Parathyroid adenoma (tissue), 2 donors: ENCODE measurements at regions not wholly inside any gene's neighbourhood (a gene's known extent, or its start where the extent isn't known, plus 50 kb on each side); places are given as distances from the start of the nearest gene placed in this dataset.

Experiments used
- H2AFZ ChIP-seq: fragments of 300-600 bp; sonication (generic); one replicate; pipeline ENCODE4 v1.7.0; 2017; ENCODE audit warnings: antibody characterized with exemption, mild to moderate bottlenecking
- H3K27ac ChIP-seq: fragments of 300-600 bp; sonication (generic); one replicate; pipeline ENCODE4 v1.7.0; 2017
- H3K27me3 ChIP-seq: fragments of 300-600 bp; sonication (generic); one replicate; pipeline ENCODE4 v1.7.0; 2017; ENCODE audit warnings: low read length; ENCODE audit not compliant: control insufficient read depth, insufficient read depth
- H3K36me3 ChIP-seq: fragments of 300-600 bp; sonication (generic); one replicate; pipeline ENCODE4 v1.7.0; 2017; ENCODE audit warnings: low read length; ENCODE audit not compliant: control insufficient read depth, insufficient read depth
- H3K4me1 ChIP-seq: fragments of 300-600 bp; sonication (generic); one replicate; pipeline ENCODE4 v1.7.0; 2017; ENCODE audit warnings: control low read depth
- H3K4me2 ChIP-seq: fragments of 300-600 bp; sonication (generic); one replicate; pipeline ENCODE4 v1.7.0; 2017; ENCODE audit warnings: low read length
- H3K4me3 ChIP-seq: fragments of 300-600 bp; sonication (generic); one replicate; pipeline ENCODE4 v1.7.0; 2017; ENCODE audit warnings: low read depth, low read length
- H3K79me2 ChIP-seq: fragments of 300-600 bp; sonication (generic); one replicate; pipeline ENCODE4 v1.7.0; 2017; ENCODE audit warnings: control low read depth
- H3K9ac ChIP-seq: fragments of 300-600 bp; sonication (generic); one replicate; pipeline ENCODE4 v1.7.0; 2017; ENCODE audit warnings: mild to moderate bottlenecking
- H3K9me3 ChIP-seq: fragments of 300-600 bp; sonication (generic); one replicate; pipeline ENCODE4 v1.7.0; 2017; ENCODE audit warnings: low read length; ENCODE audit not compliant: control insufficient read depth
- TF ChIP-seq, protein P1 (sequence below): fragments of 300-600 bp; sonication (generic); IDR thresholded peaks from one replicate; pipeline ENCODE4 v1.7.0; 2017; ENCODE audit warnings: antibody characterized with exemption, mild to moderate bottlenecking
- donor health status: primary hyperparathyroidism.

DNA sequence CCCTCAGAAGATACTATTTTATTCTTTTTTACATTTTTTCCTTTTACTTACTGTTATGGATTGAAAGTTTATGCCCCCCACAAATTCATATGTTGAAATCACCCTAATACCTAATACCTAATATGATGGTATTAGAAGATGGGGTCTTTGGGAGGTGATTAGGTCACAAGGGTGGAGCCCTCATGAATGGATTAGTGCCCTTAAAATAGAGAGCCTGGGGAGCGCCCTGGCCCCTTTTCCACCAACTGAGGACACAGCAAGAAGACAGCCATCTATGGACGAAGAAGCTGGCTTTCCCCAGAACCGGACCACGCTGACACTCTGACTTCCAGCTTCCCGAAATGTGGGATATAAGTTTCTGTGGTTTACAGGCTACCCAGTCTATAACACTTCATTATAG lies 58.6 kb upstream of the FAT1 start:
- no peaks in the 10 kb centered on the region for H3K36me3 ChIP-seq
- H3K4me2 ChIP-seq: no peak overlapping the region
- H3K9me3 ChIP-seq: no peaks in the 10 kb centered on the region
- no peaks in the 10 kb centered on the region for H3K27me3 ChIP-seq
- no peaks in the 10 kb centered on the region for H3K4me1 ChIP-seq
- H2AFZ ChIP-seq: no peak overlapping the region
- TF ChIP-seq, protein P1, sequence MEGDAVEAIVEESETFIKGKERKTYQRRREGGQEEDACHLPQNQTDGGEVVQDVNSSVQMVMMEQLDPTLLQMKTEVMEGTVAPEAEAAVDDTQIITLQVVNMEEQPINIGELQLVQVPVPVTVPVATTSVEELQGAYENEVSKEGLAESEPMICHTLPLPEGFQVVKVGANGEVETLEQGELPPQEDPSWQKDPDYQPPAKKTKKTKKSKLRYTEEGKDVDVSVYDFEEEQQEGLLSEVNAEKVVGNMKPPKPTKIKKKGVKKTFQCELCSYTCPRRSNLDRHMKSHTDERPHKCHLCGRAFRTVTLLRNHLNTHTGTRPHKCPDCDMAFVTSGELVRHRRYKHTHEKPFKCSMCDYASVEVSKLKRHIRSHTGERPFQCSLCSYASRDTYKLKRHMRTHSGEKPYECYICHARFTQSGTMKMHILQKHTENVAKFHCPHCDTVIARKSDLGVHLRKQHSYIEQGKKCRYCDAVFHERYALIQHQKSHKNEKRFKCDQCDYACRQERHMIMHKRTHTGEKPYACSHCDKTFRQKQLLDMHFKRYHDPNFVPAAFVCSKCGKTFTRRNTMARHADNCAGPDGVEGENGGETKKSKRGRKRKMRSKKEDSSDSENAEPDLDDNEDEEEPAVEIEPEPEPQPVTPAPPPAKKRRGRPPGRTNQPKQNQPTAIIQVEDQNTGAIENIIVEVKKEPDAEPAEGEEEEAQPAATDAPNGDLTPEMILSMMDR: no peak
- no peaks in the 10 kb centered on the region for H3K79me2 ChIP-seq
- no peak overlapping the region for H3K4me3 ChIP-seq
- H3K9ac ChIP-seq: no peak overlapping the region
- no peak overlapping the region for H3K27ac ChIP-seq

DNA sequence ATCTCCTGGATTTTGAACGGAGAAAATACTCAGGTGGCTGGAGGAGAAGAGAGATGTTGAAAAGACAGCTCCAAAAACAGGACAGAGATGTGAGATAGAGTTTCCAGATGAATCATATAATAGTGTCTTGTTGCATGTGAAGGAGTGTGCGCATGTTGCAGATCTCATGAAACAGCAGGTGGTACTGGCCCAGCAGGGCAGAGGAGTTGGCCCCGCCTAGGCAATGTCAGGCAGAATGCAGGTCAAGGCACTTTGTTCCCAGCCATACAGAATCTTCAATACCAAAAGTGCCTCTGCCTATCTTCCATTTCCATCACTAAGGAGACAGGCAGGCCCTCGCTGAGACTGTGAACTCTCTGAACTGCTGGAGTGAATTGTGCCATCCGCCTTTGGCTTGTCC lies 63.9 kb upstream of the FAT1 start:
- H3K9ac ChIP-seq: no peak overlapping the region
- no peaks in the 10 kb centered on the region for H3K9me3 ChIP-seq
- no peaks in the 10 kb centered on the region for H3K36me3 ChIP-seq
- TF ChIP-seq, protein P1: no peak
- H3K27me3 ChIP-seq: no peaks in the 10 kb centered on the region
- no peak overlapping the region for H3K27ac ChIP-seq
- no peak overlapping the region for H2AFZ ChIP-seq
- no peak overlapping the region for H3K4me2 ChIP-seq
- no peaks in the 10 kb centered on the region for H3K79me2 ChIP-seq
- no peak overlapping the region for H3K4me3 ChIP-seq
- no peaks in the 10 kb centered on the region for H3K4me1 ChIP-seq

DNA sequence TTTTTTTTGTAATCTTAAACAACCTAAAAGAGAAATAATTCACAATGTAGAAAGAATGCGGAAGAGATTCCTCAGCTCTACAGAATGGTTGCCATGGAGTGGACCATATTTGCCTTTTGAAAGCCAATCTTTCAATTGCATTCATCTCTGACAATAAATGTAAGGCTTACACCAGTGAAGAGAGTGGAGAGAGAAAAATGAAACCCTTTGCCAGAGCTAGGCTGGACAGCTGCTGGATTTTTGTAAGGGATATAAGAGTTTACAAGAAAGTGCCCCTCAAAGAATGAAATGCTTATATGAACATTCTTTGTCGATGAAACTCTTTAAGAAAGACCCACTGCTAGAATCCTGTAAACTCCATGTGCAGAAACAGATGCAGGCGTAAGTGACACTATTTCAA lies 66.0 kb upstream of the FAT1 start:
- H3K4me1 ChIP-seq: no peaks in the 10 kb centered on the region
- no peak overlapping the region for H3K4me3 ChIP-seq
- H3K36me3 ChIP-seq: no peaks in the 10 kb centered on the region
- H3K79me2 ChIP-seq: no peaks in the 10 kb centered on the region
- H3K9me3 ChIP-seq: no peaks in the 10 kb centered on the region
- no peak overlapping the region for H3K9ac ChIP-seq
- TF ChIP-seq, protein P1: no peak
- no peaks in the 10 kb centered on the region for H3K27me3 ChIP-seq
- no peak overlapping the region for H3K27ac ChIP-seq
- no peak overlapping the region for H2AFZ ChIP-seq
- no peak overlapping the region for H3K4me2 ChIP-seq

DNA sequence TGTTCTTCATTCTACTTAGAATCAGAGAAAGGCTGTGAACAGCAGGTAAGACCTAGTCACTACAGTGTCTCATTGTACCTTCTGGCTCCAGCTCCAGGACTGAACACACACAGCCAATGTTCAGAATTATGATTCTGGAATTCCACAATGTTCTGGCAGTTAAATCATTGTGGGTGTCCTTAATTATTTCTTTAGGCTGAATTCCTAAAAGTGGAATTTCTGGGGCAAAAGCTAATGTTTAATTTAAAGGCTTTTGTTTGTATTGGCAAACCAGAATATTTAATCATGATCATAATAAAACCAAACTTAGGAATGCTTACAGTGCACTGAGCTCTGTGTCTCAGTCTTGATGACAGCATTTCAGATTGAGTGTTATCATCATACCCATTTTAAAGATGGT lies 67.0 kb upstream of the FAT1 start:
- Histone ChIP-seq H3K27me3 (no peaks in the 10 kb centered on the region), H3K4me1 (no peaks in the 10 kb centered on the region), H3K79me2 (no peaks in the 10 kb centered on the region), H3K9me3 (no peaks in the 10 kb centered on the region), H3K9ac (no peak overlapping the region), H2AFZ (no peak overlapping the region), H3K4me2 (no peak overlapping the region), H3K27ac (no peak overlapping the region), H3K36me3 (no peaks in the 10 kb centered on the region), H3K4me3 (no peak overlapping the region)
- TF ChIP-seq, protein P1: no peak

DNA sequence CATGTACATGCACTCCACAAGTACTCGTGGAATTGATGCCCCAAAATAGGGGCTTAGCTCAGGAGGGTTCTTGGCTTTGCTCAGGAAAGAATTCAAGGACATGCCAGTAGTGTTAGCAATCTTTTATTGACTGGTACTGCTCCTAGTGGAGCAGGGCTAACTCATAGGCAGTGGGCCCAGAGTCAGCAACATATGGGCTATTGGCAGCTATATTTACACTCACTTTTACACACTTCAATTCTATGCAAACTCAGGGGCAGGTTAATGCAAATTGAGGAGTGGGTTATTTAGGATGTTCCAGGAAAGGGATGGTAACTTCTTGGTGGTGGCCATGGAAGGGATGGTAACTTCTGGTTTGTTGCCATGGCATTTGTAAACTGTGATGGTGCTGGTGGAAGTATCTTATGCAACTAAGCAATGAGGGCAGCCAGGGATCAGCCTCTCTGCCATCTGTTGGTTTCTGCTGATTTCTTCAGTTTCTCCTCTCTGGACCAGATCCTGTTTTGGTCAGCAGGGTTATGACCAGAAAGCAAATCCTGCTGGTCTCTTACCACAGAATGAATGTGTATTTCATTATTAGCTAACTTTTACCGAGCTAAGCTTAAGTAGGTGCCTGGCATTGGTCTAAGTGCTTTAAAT lies 69.2 kb upstream of the FAT1 start:
- Histone ChIP-seq H3K9me3 (no peaks in the 10 kb centered on the region), H3K4me3 (no peak overlapping the region), H2AFZ (no peak overlapping the region), H3K4me2 (no peak overlapping the region), H3K9ac (no peak overlapping the region), H3K4me1 (no peaks in the 10 kb centered on the region), H3K27ac (no peak overlapping the region), H3K79me2 (no peaks in the 10 kb centered on the region), H3K36me3 (no peaks in the 10 kb centered on the region), H3K27me3 (no peaks in the 10 kb centered on the region)
- TF ChIP-seq, protein P1: no peak
